HCT116 (cell line): ENCODE measurements at regions not wholly inside any gene's neighbourhood (a gene's known extent, or its start where the extent isn't known, plus 50 kb on each side); places are given as distances from the start of the nearest gene placed in this dataset.

Experiments
- CTCF ChIP-seq, 3 experiments: fragments of 200-600 bp in 1 of 3; sonication (generic) in 1 of 3; IDR thresholded peaks in 2 of 3; conservative IDR thresholded peaks in 1 of 3; 2 replicates each; pipeline ENCODE4 v1.5.1; 2012 to 2017; ENCODE audit warnings: low read depth in 2 of 3, low read length in 2 of 3, antibody characterized with exemption in 1 of 3, borderline replicate concordance in 1 of 3, control low read depth in 1 of 3, mild to moderate bottlenecking in 1 of 3, mixed read lengths in 1 of 3, mixed run types in 1 of 3, moderate library complexity in 1 of 3; ENCODE audit not compliant: insufficient read depth in 1 of 3
- JUND ChIP-seq: IDR thresholded peaks from 2 replicates; pipeline ENCODE4 v1.6.1; 2012
- POLR2A ChIP-seq: IDR thresholded peaks from 2 replicates; pipeline ENCODE4 v1.7.0; 2011; ENCODE audit warnings: borderline replicate concordance; ENCODE audit not compliant: insufficient read depth, insufficient read length; ENCODE audit errors: extremely low read depth
- YY1 ChIP-seq: IDR thresholded peaks from 2 replicates; pipeline ENCODE4 v1.6.1; 2011; ENCODE audit warnings: low read length, low read depth, moderate library complexity, mild to moderate bottlenecking; ENCODE audit not compliant: insufficient replicate concordance; ENCODE audit errors: extremely low read depth
- ZNF274 ChIP-seq: fragments of 200-500 bp; sonication (Bioruptor generic); IDR thresholded peaks from 2 replicates; pipeline ENCODE4 v1.6.1; 2014; ENCODE audit warnings: mild to moderate bottlenecking, low read depth, low read length, inconsistent platforms

GRCh38 chr1:187228790-187229189 lies 400.0 kb downstream of the PLA2G4A start:
- TF ChIP-seq POLR2A, result no peak
- TF ChIP-seq CTCF (IDR thresholded peaks at IDR 0.05 in 2 of 3, conservative IDR thresholded peaks at IDR 0.05 in 1 of 3; ENCODE audit: borderline replicate concordance in 1 of 3, insufficient read depth in 1 of 3, low read depth in 2 of 3, low read length in 2 of 3), result no peak
- no peak for TF ChIP-seq JUND
- no peak for TF ChIP-seq YY1
- TF ChIP-seq ZNF274, result no peak
